AG09319 (cell line): ENCODE measurements at regions not wholly inside any gene's neighbourhood (a gene's known extent, or its start where the extent isn't known, plus 50 kb on each side); places are given as distances from the start of the nearest gene placed in this dataset.

Experiments
- DNase-seq: peaks from one replicate; pipeline ENCODE4 v3.0.0-alpha.2; 2010; ENCODE audit warnings: low read depth; ENCODE audit errors: extremely low read depth
- TF ChIP-seq, protein P1 (sequence below): IDR thresholded peaks from 2 replicates; pipeline ENCODE4 v1.5.1; 2011; ENCODE audit warnings: low read depth, mild to moderate bottlenecking, inconsistent platforms, low read length, moderate library complexity

GRCh38 chr7:46848944-46849343 is 733.0 kb downstream of the TNS3 start:
- DNase-seq, result peak; percentile 67
- TF ChIP-seq, protein P1, sequence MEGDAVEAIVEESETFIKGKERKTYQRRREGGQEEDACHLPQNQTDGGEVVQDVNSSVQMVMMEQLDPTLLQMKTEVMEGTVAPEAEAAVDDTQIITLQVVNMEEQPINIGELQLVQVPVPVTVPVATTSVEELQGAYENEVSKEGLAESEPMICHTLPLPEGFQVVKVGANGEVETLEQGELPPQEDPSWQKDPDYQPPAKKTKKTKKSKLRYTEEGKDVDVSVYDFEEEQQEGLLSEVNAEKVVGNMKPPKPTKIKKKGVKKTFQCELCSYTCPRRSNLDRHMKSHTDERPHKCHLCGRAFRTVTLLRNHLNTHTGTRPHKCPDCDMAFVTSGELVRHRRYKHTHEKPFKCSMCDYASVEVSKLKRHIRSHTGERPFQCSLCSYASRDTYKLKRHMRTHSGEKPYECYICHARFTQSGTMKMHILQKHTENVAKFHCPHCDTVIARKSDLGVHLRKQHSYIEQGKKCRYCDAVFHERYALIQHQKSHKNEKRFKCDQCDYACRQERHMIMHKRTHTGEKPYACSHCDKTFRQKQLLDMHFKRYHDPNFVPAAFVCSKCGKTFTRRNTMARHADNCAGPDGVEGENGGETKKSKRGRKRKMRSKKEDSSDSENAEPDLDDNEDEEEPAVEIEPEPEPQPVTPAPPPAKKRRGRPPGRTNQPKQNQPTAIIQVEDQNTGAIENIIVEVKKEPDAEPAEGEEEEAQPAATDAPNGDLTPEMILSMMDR, result no peak

GRCh38 chr7:46848311-46848710 is 733.6 kb downstream of the TNS3 start:
- TF ChIP-seq, protein P1, result no peak
- no peak for DNase-seq

GRCh38 chr7:46847126-46847525 is 734.8 kb downstream of the TNS3 start:
- TF ChIP-seq, protein P1, result no peak
- DNase-seq, result no peak

- no peak for DNase-seq
- TF ChIP-seq, protein P1, result no peak
Measured at GRCh38 chr7:46844486-46844885, 737.4 kb downstream of the TNS3 start.

GRCh38 chr7:46841248-46841647 is 740.7 kb downstream of the TNS3 start:
- no peak for DNase-seq
- TF ChIP-seq, protein P1, result no peak

GRCh38 chr7:46839651-46840050 is 742.3 kb downstream of the TNS3 start:
- no peak for DNase-seq
- TF ChIP-seq, protein P1, result no peak

GRCh38 chr7:46838463-46838862 is 743.4 kb downstream of the TNS3 start:
- TF ChIP-seq, protein P1, result no peak
- DNase-seq, result no peak
